ENCODE measurements at regions not wholly inside any gene's neighbourhood (a gene's known extent, or its start where the extent isn't known, plus 50 kb on each side); places are given as distances from the start of the nearest gene placed in this dataset.

DNA sequence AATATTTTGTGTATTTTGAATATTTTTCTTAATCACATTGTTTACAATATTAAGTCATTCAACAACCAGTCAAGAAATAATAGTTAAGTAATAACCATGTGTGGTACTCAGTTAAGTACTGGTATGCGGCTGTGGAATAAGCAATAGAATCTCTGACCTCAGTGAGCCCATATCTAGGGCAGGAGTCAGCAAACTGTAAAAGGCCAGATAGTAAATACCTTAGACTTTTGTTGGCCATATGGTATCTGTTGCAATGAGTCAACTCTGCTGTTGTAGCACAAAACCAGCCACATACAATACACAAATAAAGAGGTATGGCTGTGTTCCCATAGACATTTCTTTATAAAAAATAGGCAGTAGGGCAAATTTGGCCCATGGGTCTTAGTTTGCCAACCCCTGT is 311.6 kb upstream of the SEMA3A start:
- H3K4me2 ChIP-seq (ENCODE audit: low read length): no peak overlapping the region
- H3K4me1 ChIP-seq (ENCODE audit: low read length): peaks cover 8% of the 10 kb centered on the region

DNA sequence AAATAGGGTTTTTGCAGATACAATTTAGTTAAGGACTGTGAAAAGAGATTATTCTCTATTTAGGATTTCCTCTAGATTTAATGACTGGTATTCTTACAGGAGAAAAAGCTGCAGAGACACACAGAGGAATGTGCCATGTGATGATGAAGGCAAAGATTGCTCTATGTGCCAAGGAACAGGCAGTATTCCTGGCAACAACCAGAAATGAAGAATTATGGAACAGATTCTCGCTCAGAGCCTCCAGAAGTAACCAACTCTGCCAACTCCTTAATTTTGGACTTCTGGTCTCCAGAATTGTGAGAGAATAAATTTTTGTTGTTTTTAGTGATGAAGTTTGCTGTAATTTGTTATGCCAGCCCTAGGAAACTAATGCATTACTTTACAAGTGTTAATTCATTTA is 307.6 kb upstream of the SEMA3A start:
- Histone ChIP-seq H3K4me2 (ENCODE audit: low read length) (no peak overlapping the region), H3K79me2 (ENCODE audit: low read length) (no peaks in the 10 kb centered on the region), H3K4me1 (ENCODE audit: low read length) (peaks cover 7% of the 10 kb centered on the region), H4K20me1 (ENCODE audit: insufficient read depth, low read length) (no peaks in the 10 kb centered on the region), H3K27ac (ENCODE audit: low read length) (no peak overlapping the region), H2AFZ (ENCODE audit: low read depth, low read length) (no peak overlapping the region), H3K4me3 (ENCODE audit: low read length) (no peak overlapping the region), H3K36me3 (replicated peaks; ENCODE audit: low read depth, low read length) (no peaks in the 10 kb centered on the region), H3K9ac (ENCODE audit: low read length) (no peak overlapping the region), H3K27me3 (ENCODE audit: low read depth, low read length) (no peaks in the 10 kb centered on the region), H3K9me3 (ENCODE audit: insufficient read depth, low read length) (no peaks in the 10 kb centered on the region)
- TF ChIP-seq EZH2phosphoT487 (IDR thresholded peaks at IDR 0.05; ENCODE audit: low read depth): no peak
- TF ChIP-seq, protein P1, sequence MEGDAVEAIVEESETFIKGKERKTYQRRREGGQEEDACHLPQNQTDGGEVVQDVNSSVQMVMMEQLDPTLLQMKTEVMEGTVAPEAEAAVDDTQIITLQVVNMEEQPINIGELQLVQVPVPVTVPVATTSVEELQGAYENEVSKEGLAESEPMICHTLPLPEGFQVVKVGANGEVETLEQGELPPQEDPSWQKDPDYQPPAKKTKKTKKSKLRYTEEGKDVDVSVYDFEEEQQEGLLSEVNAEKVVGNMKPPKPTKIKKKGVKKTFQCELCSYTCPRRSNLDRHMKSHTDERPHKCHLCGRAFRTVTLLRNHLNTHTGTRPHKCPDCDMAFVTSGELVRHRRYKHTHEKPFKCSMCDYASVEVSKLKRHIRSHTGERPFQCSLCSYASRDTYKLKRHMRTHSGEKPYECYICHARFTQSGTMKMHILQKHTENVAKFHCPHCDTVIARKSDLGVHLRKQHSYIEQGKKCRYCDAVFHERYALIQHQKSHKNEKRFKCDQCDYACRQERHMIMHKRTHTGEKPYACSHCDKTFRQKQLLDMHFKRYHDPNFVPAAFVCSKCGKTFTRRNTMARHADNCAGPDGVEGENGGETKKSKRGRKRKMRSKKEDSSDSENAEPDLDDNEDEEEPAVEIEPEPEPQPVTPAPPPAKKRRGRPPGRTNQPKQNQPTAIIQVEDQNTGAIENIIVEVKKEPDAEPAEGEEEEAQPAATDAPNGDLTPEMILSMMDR (IDR thresholded peaks at IDR 0.05; ENCODE audit: low read depth, low read length): no peak

More for the DNA sequence above, 311.6 kb upstream of the SEMA3A start:
- H3K36me3 ChIP-seq (replicated peaks; ENCODE audit: low read depth, low read length): no peaks in the 10 kb centered on the region
- no peak overlapping the region for H3K9ac ChIP-seq (ENCODE audit: low read length)
- no peaks in the 10 kb centered on the region for H3K27me3 ChIP-seq (ENCODE audit: low read depth, low read length)
- H3K27ac ChIP-seq (ENCODE audit: low read length): no peak overlapping the region
- no peaks in the 10 kb centered on the region for H3K9me3 ChIP-seq (ENCODE audit: insufficient read depth, low read length)
- no peaks in the 10 kb centered on the region for H4K20me1 ChIP-seq (ENCODE audit: insufficient read depth, low read length)
- no peak overlapping the region for H2AFZ ChIP-seq (ENCODE audit: low read depth, low read length)
- no peak overlapping the region for H3K4me3 ChIP-seq (ENCODE audit: low read length)
- no peak for TF ChIP-seq EZH2phosphoT487 (IDR thresholded peaks at IDR 0.05; ENCODE audit: low read depth)
- TF ChIP-seq, protein P1 (IDR thresholded peaks at IDR 0.05; ENCODE audit: low read depth, low read length): no peak
- H3K79me2 ChIP-seq (ENCODE audit: low read length): no peaks in the 10 kb centered on the region

DNA sequence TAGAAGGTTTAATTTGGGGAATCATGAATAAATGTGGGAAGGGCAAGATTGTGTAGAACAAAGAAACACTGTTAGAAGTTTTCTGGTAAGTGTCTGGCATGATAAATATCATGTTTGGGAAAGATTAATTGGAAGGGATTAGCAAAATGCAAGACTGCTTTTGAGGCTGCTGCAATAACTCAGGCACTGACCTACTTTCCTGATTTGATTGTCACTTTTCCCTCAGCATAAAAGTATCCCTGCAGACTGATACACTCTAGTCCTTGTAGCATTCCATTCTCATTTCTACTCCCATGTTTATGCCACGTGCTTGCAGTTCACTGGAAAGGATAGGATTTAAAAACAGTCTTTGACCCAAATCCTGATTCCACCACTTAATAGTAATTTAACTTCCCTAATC is 303.3 kb upstream of the SEMA3A start:
- no peaks in the 10 kb centered on the region for H3K27me3 ChIP-seq (ENCODE audit: low read depth, low read length)
- H4K20me1 ChIP-seq (ENCODE audit: insufficient read depth, low read length): no peaks in the 10 kb centered on the region
- no peaks in the 10 kb centered on the region for H3K79me2 ChIP-seq (ENCODE audit: low read length)
- no peak for TF ChIP-seq EZH2phosphoT487 (IDR thresholded peaks at IDR 0.05; ENCODE audit: low read depth)
- TF ChIP-seq, protein P1 (IDR thresholded peaks at IDR 0.05; ENCODE audit: low read depth, low read length): no peak
- peaks cover 5% of the 10 kb centered on the region for H3K4me1 ChIP-seq (ENCODE audit: low read length)
- no peak overlapping the region for H2AFZ ChIP-seq (ENCODE audit: low read depth, low read length)
- no peak overlapping the region for H3K27ac ChIP-seq (ENCODE audit: low read length)
- H3K36me3 ChIP-seq (replicated peaks; ENCODE audit: low read depth, low read length): no peaks in the 10 kb centered on the region
- no peak overlapping the region for H3K4me2 ChIP-seq (ENCODE audit: low read length)
- H3K4me3 ChIP-seq (ENCODE audit: low read length): no peak overlapping the region
- H3K9ac ChIP-seq (ENCODE audit: low read length): no peak overlapping the region
- H3K9me3 ChIP-seq (ENCODE audit: insufficient read depth, low read length): no peaks in the 10 kb centered on the region

DNA sequence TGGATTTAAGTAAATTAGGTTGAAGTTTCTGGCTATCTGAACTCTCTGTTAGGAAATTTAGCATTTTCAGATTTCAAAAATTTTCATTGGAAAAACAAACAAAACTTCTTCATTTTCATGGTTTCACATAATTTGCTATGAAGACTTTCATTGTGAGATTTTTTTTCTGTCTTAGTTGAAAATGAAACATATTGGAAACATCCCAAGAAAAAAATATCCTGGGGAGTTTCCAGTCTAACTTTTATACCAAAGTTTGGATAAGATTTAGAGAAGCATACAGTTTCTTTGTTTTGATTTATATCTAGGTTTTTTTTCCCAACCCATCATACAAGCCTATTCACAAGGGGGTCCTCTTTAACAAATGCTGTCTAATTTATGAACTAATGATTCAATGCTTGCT is 300.5 kb upstream of the SEMA3A start:
- H3K9me3 ChIP-seq (ENCODE audit: insufficient read depth, low read length): no peaks in the 10 kb centered on the region
- no peak overlapping the region for H3K27ac ChIP-seq (ENCODE audit: low read length)
- H3K36me3 ChIP-seq (replicated peaks; ENCODE audit: low read depth, low read length): no peaks in the 10 kb centered on the region
- H3K27me3 ChIP-seq (ENCODE audit: low read depth, low read length): no peaks in the 10 kb centered on the region
- no peaks in the 10 kb centered on the region for H4K20me1 ChIP-seq (ENCODE audit: insufficient read depth, low read length)
- H2AFZ ChIP-seq (ENCODE audit: low read depth, low read length): no peak overlapping the region
- H3K4me1 ChIP-seq (ENCODE audit: low read length): peaks cover 2% of the 10 kb centered on the region
- no peaks in the 10 kb centered on the region for H3K79me2 ChIP-seq (ENCODE audit: low read length)
- no peak overlapping the region for H3K4me2 ChIP-seq (ENCODE audit: low read length)
- H3K9ac ChIP-seq (ENCODE audit: low read length): no peak overlapping the region
- H3K4me3 ChIP-seq (ENCODE audit: low read length): no peak overlapping the region
- no peak for TF ChIP-seq EZH2phosphoT487 (IDR thresholded peaks at IDR 0.05; ENCODE audit: low read depth)
- TF ChIP-seq, protein P1 (IDR thresholded peaks at IDR 0.05; ENCODE audit: low read depth, low read length): no peak

Data from OCI-LY3 (cell line).